CD4-positive, alpha-beta memory T cell (primary cell): ENCODE measurements at regions not wholly inside any gene's neighbourhood (a gene's known extent, or its start where the extent isn't known, plus 50 kb on each side); places are given as distances from the start of the nearest gene placed in this dataset.

Experiments
- CTCF ChIA-PET: fragments of 350-600 bp; sonication (Branson Sonifier 250); formaldehyde crosslinking; loops from one replicate; lab custom pipeline; 2021; ENCODE audit warnings: inconsistent platforms; ENCODE audit not compliant: partially characterized antibody; lab: Charles Lee
- POLR2A ChIA-PET: fragments of 350-600 bp; sonication (Branson Sonifier 250); formaldehyde crosslinking; loops from one replicate; lab custom pipeline; 2021; ENCODE audit not compliant: partially characterized antibody; lab: Charles Lee
- DNase-seq, 5 donors: peaks; one replicate each; pipeline versions ENCODE4 v3.0.0 to v3.0.0-alpha.2; 2020 to 2022; ENCODE audit warnings: mixed read lengths in 1 of 5
- H3K27ac ChIP-seq: one replicate; pipeline ENCODE4 v1.7.0; 2013; ENCODE audit warnings: low read depth, low read length
- H3K27me3 ChIP-seq: 2 replicates; pipeline ENCODE4 v1.7.0; 2013; ENCODE audit warnings: mild to moderate bottlenecking, low read length, moderate library complexity; ENCODE audit not compliant: insufficient read depth
- H3K36me3 ChIP-seq: 2 replicates; pipeline ENCODE4 v1.7.0; 2013; ENCODE audit warnings: mild to moderate bottlenecking, low read length, moderate library complexity; ENCODE audit not compliant: insufficient read depth
- H3K4me1 ChIP-seq: 2 replicates; pipeline ENCODE4 v1.7.0; 2013; ENCODE audit warnings: mild to moderate bottlenecking, low read length, moderate library complexity; ENCODE audit not compliant: insufficient read depth
- H3K4me3 ChIP-seq, 2 donors: one replicate each; pipeline ENCODE4 v1.7.0; 2013; ENCODE audit warnings: low read length in 2 of 2, mild to moderate bottlenecking in 1 of 2
- H3K9me3 ChIP-seq, 2 donors: one replicate each; pipeline ENCODE4 v1.7.0; 2013; ENCODE audit warnings: low read length in 2 of 2, control low read depth in 1 of 2; ENCODE audit not compliant: control insufficient read depth in 1 of 2
- H3K27ac Mint-ChIP-seq, 7 donors: one replicate each; pipeline ENCODE4 v1.8.0; 2020 to 2021; ENCODE audit warnings: mixed read lengths in 7 of 7, mild to moderate bottlenecking in 6 of 7, inconsistent platforms in 3 of 7, moderate library complexity in 3 of 7
- H3K27me3 Mint-ChIP-seq, 2 donors: one replicate each; pipeline ENCODE4 v1.8.0; 2020 to 2021; ENCODE audit warnings: mixed read lengths in 2 of 2
- H3K36me3 Mint-ChIP-seq, 2 donors: one replicate each; pipeline ENCODE4 v1.8.0; 2020 to 2021; ENCODE audit warnings: mixed read lengths in 2 of 2, inconsistent platforms in 1 of 2, mild to moderate bottlenecking in 1 of 2
- H3K4me1 Mint-ChIP-seq, 4 donors: one replicate each; pipeline ENCODE4 v1.8.0; 2020 to 2021; ENCODE audit warnings: mixed read lengths in 4 of 4, mild to moderate bottlenecking in 1 of 4
- H3K4me3 Mint-ChIP-seq, 8 donors: one replicate each; pipeline ENCODE4 v1.8.0; 2020 to 2021; ENCODE audit warnings: mixed read lengths in 8 of 8, mild to moderate bottlenecking in 7 of 8, moderate library complexity in 6 of 8, inconsistent platforms in 3 of 8
- H3K9me3 Mint-ChIP-seq, 8 donors: one replicate each; pipeline ENCODE4 v1.8.0; 2020 to 2021; ENCODE audit warnings: mixed read lengths in 8 of 8, mild to moderate bottlenecking in 5 of 8, inconsistent platforms in 3 of 8, moderate library complexity in 1 of 8
- intact Hi-C: fragments of 100-400 bp; cut with micrococcal nuclease; formaldehyde crosslinking; loops from one replicate; pipeline ENCODE4 v1.15.1; 2023

GRCh38 chr2:213221957-213222356 is 62.3 kb upstream of the SPAG16 start:
- CTCF ChIA-PET: no interaction called here
- no peaks in the 10 kb centered on the region for H3K9me3 Mint-ChIP-seq
- no peaks in the 10 kb centered on the region for H3K9me3 ChIP-seq
- H3K4me3 ChIP-seq: no peak overlapping the region
- no peaks in the 10 kb centered on the region for H3K27me3 ChIP-seq
- H3K27me3 Mint-ChIP-seq: peaks cover 0 to 1% of the 10 kb centered on the region in 2 donors
- no peak overlapping the region for H3K27ac ChIP-seq
- no peak overlapping the region for H3K4me3 Mint-ChIP-seq
- intact Hi-C loops: no loop called here
- peaks cover 0 to 3% (median 0%) of the 10 kb centered on the region in 4 donors for H3K4me1 Mint-ChIP-seq
- H3K27ac Mint-ChIP-seq: no peak overlapping the region
- POLR2A ChIA-PET: no interaction called here
- H3K36me3 ChIP-seq: no peaks in the 10 kb centered on the region
- no peak for DNase-seq
- H3K4me1 ChIP-seq: no peaks in the 10 kb centered on the region
- no peaks in the 10 kb centered on the region for H3K36me3 Mint-ChIP-seq

DNA sequence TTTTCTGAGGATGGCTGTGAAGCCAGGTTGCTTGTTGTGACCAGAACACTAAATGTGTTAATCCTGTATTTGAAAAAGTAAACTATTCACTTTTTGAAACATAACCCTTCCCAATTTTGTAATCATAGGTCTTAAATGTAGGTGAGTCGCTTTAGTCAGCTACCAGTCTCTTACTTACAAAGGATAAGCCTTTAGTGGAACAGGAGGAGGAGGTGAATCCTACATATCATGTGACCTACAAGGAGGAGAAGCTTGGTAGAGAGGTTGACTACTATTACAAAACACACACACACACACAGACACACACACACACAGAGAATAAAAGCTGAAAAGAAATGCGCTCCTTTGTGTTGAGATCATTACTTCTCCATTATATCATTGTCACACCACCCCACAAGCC is 59.9 kb upstream of the SPAG16 start:
- no peaks in the 10 kb centered on the region for H3K27me3 ChIP-seq
- H3K4me1 Mint-ChIP-seq: peaks cover 0 to 3% (median 0%) of the 10 kb centered on the region in 4 donors
- no peaks in the 10 kb centered on the region for H3K9me3 ChIP-seq
- H3K4me1 ChIP-seq: no peaks in the 10 kb centered on the region
- DNase-seq: no peak
- peaks cover 0 to 1% of the 10 kb centered on the region in 2 donors for H3K27me3 Mint-ChIP-seq
- H3K9me3 Mint-ChIP-seq: no peaks in the 10 kb centered on the region
- no peak overlapping the region for H3K4me3 ChIP-seq
- H3K4me3 Mint-ChIP-seq: no peak overlapping the region
- CTCF ChIA-PET: no interaction called here
- no peaks in the 10 kb centered on the region for H3K36me3 Mint-ChIP-seq
- no peaks in the 10 kb centered on the region for H3K36me3 ChIP-seq
- POLR2A ChIA-PET: no interaction called here
- no peak overlapping the region for H3K27ac Mint-ChIP-seq
- intact Hi-C loops: no loop called here
- no peak overlapping the region for H3K27ac ChIP-seq

DNA sequence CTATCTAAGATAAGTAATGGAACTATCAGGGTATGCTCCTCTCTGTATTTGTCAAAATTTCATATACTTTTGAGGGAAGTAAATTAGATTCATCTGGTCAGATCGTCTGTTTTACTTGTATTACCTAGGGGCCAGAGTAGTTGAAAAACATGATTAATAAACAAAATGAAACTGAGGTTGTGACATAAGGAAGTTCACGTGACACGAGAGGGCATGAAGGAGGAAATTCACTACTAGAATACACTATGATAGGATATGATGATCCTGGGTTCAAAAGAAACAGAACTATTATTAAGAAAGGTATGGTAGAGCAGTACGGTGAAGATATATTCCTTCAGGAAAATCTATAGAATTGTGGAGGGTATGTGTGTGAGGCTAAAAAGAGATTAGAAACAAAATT is 58.4 kb upstream of the SPAG16 start:
- no peaks in the 10 kb centered on the region for H3K36me3 Mint-ChIP-seq
- peak overlapping the region in 1 of 8 donors; percentile 3 for H3K4me3 Mint-ChIP-seq
- H3K27ac ChIP-seq: no peak overlapping the region
- no peaks in the 10 kb centered on the region for H3K36me3 ChIP-seq
- no peak overlapping the region for H3K27ac Mint-ChIP-seq
- H3K9me3 ChIP-seq: no peaks in the 10 kb centered on the region
- H3K4me3 ChIP-seq: no peak overlapping the region
- peaks cover 0 to 1% of the 10 kb centered on the region in 2 donors for H3K27me3 Mint-ChIP-seq
- intact Hi-C loops: no loop called here
- peaks cover 0 to 3% (median 0%) of the 10 kb centered on the region in 4 donors for H3K4me1 Mint-ChIP-seq
- no peak for DNase-seq
- H3K4me1 ChIP-seq: no peaks in the 10 kb centered on the region
- H3K9me3 Mint-ChIP-seq: no peaks in the 10 kb centered on the region
- H3K27me3 ChIP-seq: no peaks in the 10 kb centered on the region
- POLR2A ChIA-PET: no interaction called here
- CTCF ChIA-PET: no interaction called here

GRCh38 chr2:213227458-213227857 is 56.8 kb upstream of the SPAG16 start:
- no peaks in the 10 kb centered on the region for H3K36me3 Mint-ChIP-seq
- ChIA-PET CTCF (no interaction called here), POLR2A (no interaction called here)
- peaks cover 0 to 3% (median 0%) of the 10 kb centered on the region in 4 donors for H3K4me1 Mint-ChIP-seq
- Histone ChIP-seq H3K36me3 (no peaks in the 10 kb centered on the region), H3K4me1 (no peaks in the 10 kb centered on the region), H3K4me3 (no peak overlapping the region), H3K27ac (no peak overlapping the region), H3K27me3 (no peaks in the 10 kb centered on the region), H3K9me3 (no peaks in the 10 kb centered on the region)
- DNase-seq: no peak
- intact Hi-C loops: no loop called here
- no peak overlapping the region for H3K27ac Mint-ChIP-seq
- no peaks in the 10 kb centered on the region for H3K9me3 Mint-ChIP-seq
- H3K27me3 Mint-ChIP-seq: no peaks in the 10 kb centered on the region
- no peak overlapping the region for H3K4me3 Mint-ChIP-seq

DNA sequence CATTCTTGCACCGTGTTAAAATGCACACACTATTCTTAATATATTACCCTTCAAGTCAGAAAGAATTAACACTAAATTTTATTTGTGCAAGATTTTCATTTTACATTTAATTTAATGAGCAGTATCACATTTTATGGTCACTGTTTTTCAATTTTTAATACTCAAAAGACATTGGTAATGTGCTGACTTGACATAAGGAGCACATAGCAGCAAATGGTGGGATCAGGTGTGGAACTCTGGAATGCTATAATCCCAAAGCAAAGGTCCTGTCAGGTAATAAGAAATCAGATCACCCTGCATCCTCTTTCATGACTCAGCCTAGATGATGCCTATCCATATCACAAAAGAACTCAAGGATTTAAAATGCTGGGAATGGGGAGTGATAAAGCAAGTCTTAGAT is 55.6 kb upstream of the SPAG16 start:
- no peak overlapping the region for H3K4me3 Mint-ChIP-seq
- Histone ChIP-seq H3K4me3 (no peak overlapping the region), H3K36me3 (no peaks in the 10 kb centered on the region), H3K27ac (no peak overlapping the region), H3K9me3 (no peaks in the 10 kb centered on the region), H3K4me1 (no peaks in the 10 kb centered on the region), H3K27me3 (no peaks in the 10 kb centered on the region)
- ChIA-PET POLR2A (no interaction called here), CTCF (no interaction called here)
- H3K27ac Mint-ChIP-seq: no peak overlapping the region
- H3K36me3 Mint-ChIP-seq: no peaks in the 10 kb centered on the region
- intact Hi-C loops: no loop called here
- H3K9me3 Mint-ChIP-seq: no peaks in the 10 kb centered on the region
- peaks cover 0 to 3% of the 10 kb centered on the region in 2 donors for H3K27me3 Mint-ChIP-seq
- peaks cover 9 to 10% (median 10%) of the 10 kb centered on the region in 4 donors for H3K4me1 Mint-ChIP-seq
- DNase-seq: no peak

DNA sequence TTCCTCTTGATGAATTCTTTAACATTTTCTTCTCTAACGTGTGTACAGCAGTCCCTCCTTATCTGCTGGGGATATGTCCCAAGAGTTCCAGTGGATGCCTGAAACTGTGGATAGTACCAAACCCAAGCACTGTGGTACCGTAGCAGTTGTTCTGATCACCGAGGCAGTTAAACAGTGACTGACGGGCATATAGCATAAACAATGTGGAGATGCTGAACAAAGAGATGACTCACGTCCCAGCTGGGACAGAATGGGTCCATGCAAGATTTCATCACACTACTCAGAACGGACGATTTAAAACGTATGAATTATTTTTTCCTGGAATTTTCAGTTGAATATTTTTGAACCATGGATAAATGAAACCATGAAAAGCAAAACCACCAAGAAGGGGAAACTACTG is 54.5 kb upstream of the SPAG16 start:
- ChIA-PET POLR2A (no interaction called here), CTCF (no interaction called here)
- no peaks in the 10 kb centered on the region for H3K9me3 ChIP-seq
- no peak overlapping the region for H3K27ac ChIP-seq
- Mint-ChIP-seq H3K27me3 (peaks cover 0 to 3% of the 10 kb centered on the region in 2 donors), H3K36me3 (no peaks in the 10 kb centered on the region), H3K4me1 (peaks cover 10 to 18% (median 12%) of the 10 kb centered on the region in 4 donors), H3K4me3 (no peak overlapping the region), H3K9me3 (no peaks in the 10 kb centered on the region), H3K27ac (peak overlapping the region in 1 of 7 donors; percentile 12)
- no peaks in the 10 kb centered on the region for H3K4me1 ChIP-seq
- no peaks in the 10 kb centered on the region for H3K27me3 ChIP-seq
- no peak for DNase-seq
- no peak overlapping the region for H3K4me3 ChIP-seq
- intact Hi-C loops: loop anchor here (5.0 kb wide), 1 partner anchor 453 kb away; no protein-coding TSS in a partner anchor
- H3K36me3 ChIP-seq: no peaks in the 10 kb centered on the region

GRCh38 chr2:213231966-213232365 is 52.3 kb upstream of the SPAG16 start:
- CTCF ChIA-PET: no interaction called here
- Mint-ChIP-seq H3K27ac (no peak overlapping the region), H3K9me3 (no peaks in the 10 kb centered on the region), H3K4me1 (peaks cover 7 to 18% (median 12%) of the 10 kb centered on the region in 4 donors), H3K27me3 (peaks cover 0 to 3% of the 10 kb centered on the region in 2 donors), H3K36me3 (no peaks in the 10 kb centered on the region), H3K4me3 (no peak overlapping the region)
- Histone ChIP-seq H3K27me3 (no peaks in the 10 kb centered on the region), H3K4me1 (no peaks in the 10 kb centered on the region), H3K36me3 (no peaks in the 10 kb centered on the region), H3K4me3 (no peak overlapping the region), H3K27ac (no peak overlapping the region), H3K9me3 (no peaks in the 10 kb centered on the region)
- DNase-seq: no peak
- intact Hi-C loops: loop anchor here (2.0 to 5.0 kb wide), 2 partner anchors 79 to 455 kb away; no protein-coding TSS in a partner anchor
- POLR2A ChIA-PET: no interaction called here
